Suprapubic skin (tissue), 4 donors: ENCODE measurements at regions not wholly inside any gene's neighbourhood (a gene's known extent, or its start where the extent isn't known, plus 50 kb on each side); places are given as distances from the start of the nearest gene placed in this dataset.

Experiments
- POLR2A ChIP-seq, 2 donors: fragments of 450-650 bp; IDR thresholded peaks; one replicate each; pipeline ENCODE4 v1.6.1; 2017; ENCODE audit warnings: antibody characterized with exemption in 2 of 2, mild to moderate bottlenecking in 2 of 2, moderate library complexity in 2 of 2
- POLR2AphosphoS5 ChIP-seq, 3 donors: sonication (generic); formaldehyde crosslinking; IDR thresholded peaks; one replicate each; pipeline ENCODE4 v1.6.1; 2017; ENCODE audit warnings: antibody characterized with exemption in 3 of 3
- TF ChIP-seq, protein P1 (sequence below), 2 donors: fragments of 200-600 bp in 1 of 2; fragments of 450-650 bp in 1 of 2; sonication (generic) in 1 of 2; IDR thresholded peaks; one replicate each; pipeline ENCODE4 v1.5.1; 2016 to 2019; ENCODE audit warnings: antibody characterized with exemption in 2 of 2, mild to moderate bottlenecking in 1 of 2, moderate library complexity in 1 of 2

DNA sequence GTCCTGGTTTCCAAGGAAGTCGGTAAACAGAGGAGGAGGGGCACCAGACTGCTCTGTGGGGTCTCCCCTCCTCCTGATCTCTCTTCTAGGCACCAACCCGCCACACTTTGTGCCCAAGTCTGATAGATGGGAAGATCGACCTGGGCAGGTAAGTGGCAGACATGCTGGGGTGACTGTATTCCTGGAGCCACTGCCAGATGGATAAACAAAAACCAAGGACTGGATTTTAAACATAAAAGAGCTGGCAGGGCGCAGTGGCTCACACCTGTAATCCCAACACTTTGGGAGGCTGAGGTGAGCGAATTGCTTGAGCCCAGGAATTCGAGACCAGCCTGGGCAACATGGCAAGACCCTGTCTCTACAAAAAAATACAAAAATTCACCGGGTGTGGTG, 181.2 kb downstream of the ANAPC1 start:
- TF ChIP-seq POLR2A (IDR thresholded peaks at IDR 0.05) (no peak), POLR2AphosphoS5 (IDR thresholded peaks at IDR 0.05) (no peak)
- TF ChIP-seq, protein P1, sequence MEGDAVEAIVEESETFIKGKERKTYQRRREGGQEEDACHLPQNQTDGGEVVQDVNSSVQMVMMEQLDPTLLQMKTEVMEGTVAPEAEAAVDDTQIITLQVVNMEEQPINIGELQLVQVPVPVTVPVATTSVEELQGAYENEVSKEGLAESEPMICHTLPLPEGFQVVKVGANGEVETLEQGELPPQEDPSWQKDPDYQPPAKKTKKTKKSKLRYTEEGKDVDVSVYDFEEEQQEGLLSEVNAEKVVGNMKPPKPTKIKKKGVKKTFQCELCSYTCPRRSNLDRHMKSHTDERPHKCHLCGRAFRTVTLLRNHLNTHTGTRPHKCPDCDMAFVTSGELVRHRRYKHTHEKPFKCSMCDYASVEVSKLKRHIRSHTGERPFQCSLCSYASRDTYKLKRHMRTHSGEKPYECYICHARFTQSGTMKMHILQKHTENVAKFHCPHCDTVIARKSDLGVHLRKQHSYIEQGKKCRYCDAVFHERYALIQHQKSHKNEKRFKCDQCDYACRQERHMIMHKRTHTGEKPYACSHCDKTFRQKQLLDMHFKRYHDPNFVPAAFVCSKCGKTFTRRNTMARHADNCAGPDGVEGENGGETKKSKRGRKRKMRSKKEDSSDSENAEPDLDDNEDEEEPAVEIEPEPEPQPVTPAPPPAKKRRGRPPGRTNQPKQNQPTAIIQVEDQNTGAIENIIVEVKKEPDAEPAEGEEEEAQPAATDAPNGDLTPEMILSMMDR (IDR thresholded peaks at IDR 0.05) = no peak
